ENCODE measurements at regions not wholly inside any gene's neighbourhood (a gene's known extent, or its start where the extent isn't known, plus 50 kb on each side); places are given as distances from the start of the nearest gene placed in this dataset.
"Not testable (repeated sequence)": the region's sequence is repeated elsewhere in the genome, so short reads cannot be mapped to it uniquely, and the experiment has no call there.

DNA sequence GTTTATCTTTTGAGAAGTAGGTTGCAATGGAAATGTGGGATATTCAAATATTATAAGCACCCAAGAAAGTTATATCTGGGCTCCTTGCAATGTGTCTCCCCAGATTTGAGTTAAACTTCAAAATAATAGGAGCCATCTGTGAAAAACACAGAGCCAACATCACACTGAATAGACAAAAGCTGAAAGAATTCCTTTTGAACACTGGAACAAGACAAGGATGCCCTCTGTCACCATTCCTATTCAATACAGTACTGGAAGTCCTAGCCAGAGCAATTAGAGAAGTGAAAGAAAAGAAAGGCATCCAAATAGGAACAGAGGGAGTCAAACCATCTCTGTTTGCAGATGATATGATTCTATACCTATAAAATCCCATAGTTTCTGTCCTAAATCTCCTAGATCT, 114.3 kb upstream of the IL1RAPL1 start:
- no peak for DNase-seq (ENCODE audit: low read depth)

DNA sequence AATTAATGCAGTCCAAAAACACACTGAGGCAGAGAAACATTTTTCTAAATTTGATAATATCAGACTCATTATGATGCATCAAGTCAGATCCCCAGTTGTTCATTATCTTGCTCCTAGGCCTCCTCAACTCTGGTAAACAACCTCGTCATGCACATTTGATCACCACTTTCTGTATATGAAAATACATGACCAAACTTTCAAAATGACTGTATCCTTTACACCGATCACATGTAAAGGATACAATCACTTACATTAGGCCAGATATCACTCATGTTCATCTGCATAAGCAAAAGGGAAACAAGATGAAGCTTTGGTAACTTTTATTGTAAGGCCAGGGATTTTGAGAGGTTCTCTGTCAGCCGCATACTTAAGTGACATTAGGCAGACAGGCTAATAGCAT, 99.4 kb upstream of the IL1RAPL1 start:
- DNase-seq (ENCODE audit: low read depth), result no peak

DNA sequence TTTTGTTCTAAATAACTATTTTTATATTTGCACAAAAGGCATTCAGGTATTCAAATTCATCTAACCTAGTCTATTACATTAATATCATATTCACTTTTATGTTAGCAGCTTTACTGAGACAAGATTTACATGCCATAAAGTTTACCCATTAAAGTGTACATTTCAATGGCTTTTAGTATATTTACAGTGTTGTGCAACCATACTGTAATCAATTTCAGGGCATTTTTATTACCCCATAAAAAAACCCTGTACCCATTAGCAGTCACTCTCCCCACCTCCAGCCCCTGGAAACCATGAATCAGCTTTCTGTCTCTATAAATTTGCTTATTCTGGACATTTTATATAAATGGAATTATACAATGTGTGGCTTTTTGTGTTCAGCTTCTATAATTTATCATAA, 95.9 kb upstream of the IL1RAPL1 start:
- no peak for DNase-seq (ENCODE audit: low read depth)

DNA sequence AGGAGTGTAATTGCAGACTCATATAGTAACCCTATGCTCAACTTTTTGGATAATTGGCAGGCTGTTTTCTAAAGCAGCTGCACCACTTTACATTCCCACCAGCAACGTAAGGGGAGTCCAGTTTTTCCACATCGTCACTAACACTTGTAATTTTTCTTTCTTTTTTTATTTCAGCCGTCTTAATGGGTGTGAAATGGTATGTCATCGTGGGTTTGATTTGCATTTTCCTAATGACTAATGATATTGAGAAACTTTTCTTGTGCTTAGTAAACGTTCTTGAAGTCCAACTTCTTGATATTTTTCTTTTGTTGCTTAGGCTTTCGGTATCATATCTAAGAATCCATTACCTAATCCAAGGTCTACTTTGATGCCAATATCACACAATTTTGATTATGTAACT, 95.3 kb upstream of the IL1RAPL1 start:
- no peak for DNase-seq (ENCODE audit: low read depth)

DNA sequence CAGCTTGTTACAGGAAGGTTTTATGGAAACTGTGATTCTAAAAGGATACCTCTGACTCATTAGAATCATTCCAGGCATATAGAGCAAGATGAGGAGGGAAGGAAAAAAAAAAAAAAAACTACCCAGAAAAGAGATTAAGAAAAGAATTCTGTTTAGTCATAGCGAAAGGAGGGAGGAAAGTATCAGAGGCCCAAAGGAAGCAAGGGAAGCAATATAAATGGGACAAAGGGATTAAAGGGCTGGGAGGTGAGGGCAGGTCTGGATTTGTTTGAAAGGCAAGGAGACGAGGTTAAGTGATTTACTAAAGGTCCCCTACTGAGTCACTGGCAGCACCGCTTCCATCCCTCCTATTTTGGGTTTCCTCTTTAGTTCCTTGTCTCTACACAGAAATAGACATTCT, 88.6 kb upstream of the IL1RAPL1 start:
- DNase-seq (ENCODE audit: low read depth), result peak; percentile 7

DNA sequence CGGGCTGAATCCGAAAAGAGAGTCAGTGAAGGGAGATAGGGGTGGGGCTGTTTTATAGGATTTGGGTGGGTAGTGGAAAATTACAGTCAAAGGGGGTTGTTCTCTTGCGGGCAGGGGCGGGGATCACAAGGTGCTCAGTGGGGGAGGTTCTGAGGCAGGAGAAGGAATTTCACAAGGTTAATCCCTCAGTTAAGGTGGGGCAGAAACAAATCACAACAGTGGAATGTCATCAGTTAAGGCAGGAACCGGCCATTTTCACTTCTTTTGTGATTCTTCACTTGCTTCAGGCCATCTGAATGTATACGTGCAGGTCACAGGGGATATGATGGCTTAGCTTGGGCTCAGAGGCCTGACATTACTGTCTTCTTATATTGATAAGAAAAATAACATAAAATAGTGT, 84.6 kb upstream of the IL1RAPL1 start:
- not testable (repeated sequence) for DNase-seq (ENCODE audit: low read depth)

DNA sequence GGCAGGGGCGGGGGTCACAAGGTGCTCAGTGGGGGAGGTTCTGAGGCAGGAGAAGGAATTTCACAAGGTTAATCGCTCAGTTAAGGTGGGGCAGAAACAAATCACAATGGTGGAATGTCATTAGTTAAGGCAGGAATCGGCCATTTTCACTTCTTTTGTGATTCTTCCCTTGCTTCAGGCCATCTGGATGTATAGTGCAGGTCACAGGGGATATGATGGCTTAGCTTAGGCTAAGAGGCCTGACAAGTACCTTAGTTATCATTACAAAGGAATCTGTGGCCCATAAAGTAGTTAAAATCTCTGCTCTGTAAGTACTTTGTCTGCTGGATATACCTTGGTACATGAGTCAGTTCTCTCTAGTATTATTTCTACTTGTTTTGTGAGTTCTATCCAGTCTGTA, 79.6 kb upstream of the IL1RAPL1 start:
- DNase-seq (ENCODE audit: low read depth), result not testable (repeated sequence)

DNA sequence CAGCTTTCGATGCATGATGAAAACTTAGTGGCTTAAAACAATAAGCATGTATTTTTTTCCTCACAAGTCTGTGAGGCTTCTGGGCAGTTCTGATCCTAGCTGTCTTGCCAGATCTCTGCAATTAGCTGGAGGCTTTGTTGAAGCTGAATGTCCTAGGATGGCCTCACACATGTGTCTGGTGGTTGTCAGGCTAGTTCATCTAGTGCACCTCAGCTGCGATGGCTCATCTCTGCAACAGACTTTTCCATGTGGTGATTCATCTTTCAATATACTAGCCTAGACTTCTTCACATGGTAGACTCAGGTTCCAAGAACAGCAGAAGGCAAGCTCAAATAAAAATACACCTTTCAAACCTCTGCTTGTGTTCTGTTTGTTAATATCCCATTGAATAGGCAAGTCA, 66.5 kb upstream of the IL1RAPL1 start:
- DNase-seq (ENCODE audit: low read depth), result no peak

DNA sequence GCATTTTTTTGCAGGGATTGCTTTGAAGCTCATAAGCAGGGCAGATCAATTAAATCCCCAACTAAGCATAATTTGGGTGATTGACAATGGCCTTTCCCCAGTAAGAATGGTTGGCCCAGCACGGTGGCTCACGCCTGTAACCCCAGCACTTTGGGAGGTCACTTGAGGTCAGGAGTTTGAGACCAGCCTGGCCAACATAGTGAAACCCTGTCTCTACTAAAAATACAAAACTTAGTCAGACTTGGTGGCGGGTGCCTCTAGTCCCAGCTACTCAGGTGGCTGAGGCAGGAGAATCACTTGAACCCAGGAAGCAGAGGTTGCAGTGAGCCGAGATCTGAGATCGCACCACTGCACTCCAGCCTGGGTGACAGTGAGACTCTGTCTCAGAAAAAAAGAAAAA, 58.9 kb upstream of the IL1RAPL1 start:
- not testable (repeated sequence) for DNase-seq (ENCODE audit: low read depth)

All from stromal cell of bone marrow (primary cell).